ENCODE measurements at regions not wholly inside any gene's neighbourhood (a gene's known extent, or its start where the extent isn't known, plus 50 kb on each side); places are given as distances from the start of the nearest gene placed in this dataset. TPM values are rescaled to one million over a fixed set of nuclear protein-coding genes. Genes with fewer than 3 reads are reported as not detected.

Small RNAs in the stretch of these regions (microRNA-seq; reads per million reads assigned to microRNA genes)
- gene MIR1303 (ENCODE audit: borderline replicate concordance): not detected
- not detected for gene MIR3141 (ENCODE audit: borderline replicate concordance)

Small RNAs in the stretch of these regions (small RNA-seq; reads per million reads assigned to genes)
- gene MIR1303 (not detected), gene MIR3141 (not detected)

All from OCI-LY7 (cell line).